ENCODE measurements at regions not wholly inside any gene's neighbourhood (a gene's known extent, or its start where the extent isn't known, plus 50 kb on each side); places are given as distances from the start of the nearest gene placed in this dataset.

GRCh38 chr22:44569561-44569991, 71.5 kb upstream of the RTL6 start:
- no peak for TF ChIP-seq CTCF (IDR thresholded peaks at IDR 0.05; ENCODE audit: low read depth, low read length, missing input control)
- no peak for TF ChIP-seq GABPA (IDR thresholded peaks at IDR 0.05 in 1 of 2, conservative IDR thresholded peaks at IDR 0.05 in 1 of 2)
- no peak for TF ChIP-seq ATF3 (IDR thresholded peaks at IDR 0.05)
- TF ChIP-seq TAF1 (conservative IDR thresholded peaks at IDR 0.05): no peak
- TF ChIP-seq SP1 (IDR thresholded peaks at IDR 0.05): no peak
- no peak for TF ChIP-seq RAD21 (IDR thresholded peaks at IDR 0.05)

Measured in liver (tissue), 3 donors.